ENCODE measurements at regions not wholly inside any gene's neighbourhood (a gene's known extent, or its start where the extent isn't known, plus 50 kb on each side); places are given as distances from the start of the nearest gene placed in this dataset.

GRCh38 chr11:23931443-23931842, 565.4 kb upstream of the LUZP2 start:
- no peak for TF ChIP-seq CTCF (IDR thresholded peaks at IDR 0.05)
- TF ChIP-seq POLR2AphosphoS5 (IDR thresholded peaks at IDR 0.05; ENCODE audit: insufficient read depth in 1 of 2, low read depth in 1 of 2), result no peak
- TF ChIP-seq POLR2A (IDR thresholded peaks at IDR 0.05), result no peak
